Stimulated activated CD4-positive, alpha-beta T cell treated with anti-CD3 and anti-CD28 coated beads, Interleukin-2, amount 100 ng/mL, for 24 hours (primary cell): ENCODE measurements at regions not wholly inside any gene's neighbourhood (a gene's known extent, or its start where the extent isn't known, plus 50 kb on each side); places are given as distances from the start of the nearest gene placed in this dataset.

ENCODE experiments used
- DNase-seq, 2 donors: peaks; one replicate each; pipeline ENCODE4 v3.0.0-alpha.2; 2020

- DNase-seq: no peak
Measured at GRCh38 chr1:5254131-5254725, 599.8 kb downstream of the AJAP1 start.

GRCh38 chr1:5253036-5253435, 598.6 kb downstream of the AJAP1 start:
- no peak for DNase-seq

DNA sequence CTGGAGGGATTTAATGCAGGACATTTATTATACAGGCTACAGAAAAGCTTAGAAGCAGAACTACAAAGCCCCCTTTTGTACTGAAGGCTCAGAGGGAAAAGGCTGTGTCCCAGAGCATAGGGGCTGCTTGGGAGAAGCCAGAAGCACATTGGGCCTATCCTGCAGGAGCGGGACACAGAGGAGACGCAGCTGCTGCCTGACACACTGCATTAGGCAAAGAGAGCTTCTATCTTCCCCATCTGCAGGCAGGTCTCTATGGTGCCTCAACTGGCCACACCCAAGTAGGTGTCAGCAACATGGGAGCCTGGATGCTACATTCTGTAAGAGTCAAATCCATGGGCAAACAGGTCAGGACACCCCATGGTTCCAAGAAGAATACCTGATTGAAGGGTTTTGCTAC, 595.9 kb downstream of the AJAP1 start:
- no peak for DNase-seq

DNA sequence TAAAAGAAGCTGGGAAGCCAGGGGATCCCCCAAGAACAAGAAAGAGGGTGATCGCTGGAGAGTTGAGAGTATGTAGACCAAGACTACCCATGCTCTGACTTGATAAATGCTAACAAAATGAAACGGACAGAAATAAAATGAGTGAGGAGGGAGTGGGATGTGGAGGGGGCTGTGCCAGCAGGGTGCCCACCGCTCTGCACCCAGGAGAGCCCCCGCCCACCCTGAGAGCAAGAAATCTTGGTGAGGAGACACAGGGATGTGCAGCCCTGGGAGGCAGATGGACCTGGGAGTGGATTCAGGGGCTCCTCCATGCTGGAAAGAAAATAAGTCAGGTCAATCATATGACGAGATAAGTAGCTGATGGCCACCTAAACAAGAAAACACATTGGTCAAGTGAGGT, 590.9 kb downstream of the AJAP1 start:
- DNase-seq: no peak

DNA sequence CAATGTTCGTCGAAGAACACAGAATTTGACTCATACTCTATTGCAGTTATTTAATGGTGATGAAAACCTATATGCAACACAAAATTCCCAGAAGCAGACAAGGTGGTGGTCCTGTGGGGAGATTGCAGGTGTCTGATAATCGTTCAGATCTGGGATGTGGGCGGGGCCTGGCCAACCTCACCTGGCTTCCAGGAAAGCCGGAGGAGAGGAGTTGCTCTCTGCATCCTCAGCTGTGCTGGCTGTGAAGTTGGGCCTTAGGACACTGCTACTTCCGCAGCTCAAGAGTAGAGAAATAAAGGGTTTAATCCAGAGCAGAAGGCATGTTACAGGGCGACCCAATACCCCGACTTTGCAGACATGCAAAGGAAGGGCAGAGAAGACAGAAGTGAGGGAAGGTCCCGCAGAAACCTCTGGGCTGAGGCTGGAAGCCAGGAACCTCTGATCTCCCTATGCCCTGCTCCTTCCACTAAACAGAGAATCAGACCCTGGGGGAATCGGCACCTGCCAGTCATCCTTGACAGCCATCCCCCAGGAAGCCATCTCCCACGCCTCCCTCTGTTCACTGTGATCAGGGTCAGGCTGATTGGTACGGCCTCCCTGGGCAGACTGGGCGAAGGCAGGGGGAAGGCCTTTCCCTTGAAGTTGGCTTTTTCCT, 590.3 kb downstream of the AJAP1 start:
- no peak for DNase-seq

- no peak for DNase-seq
Measured at GRCh38 chr1:5242850-5243249, 588.4 kb downstream of the AJAP1 start.

DNA sequence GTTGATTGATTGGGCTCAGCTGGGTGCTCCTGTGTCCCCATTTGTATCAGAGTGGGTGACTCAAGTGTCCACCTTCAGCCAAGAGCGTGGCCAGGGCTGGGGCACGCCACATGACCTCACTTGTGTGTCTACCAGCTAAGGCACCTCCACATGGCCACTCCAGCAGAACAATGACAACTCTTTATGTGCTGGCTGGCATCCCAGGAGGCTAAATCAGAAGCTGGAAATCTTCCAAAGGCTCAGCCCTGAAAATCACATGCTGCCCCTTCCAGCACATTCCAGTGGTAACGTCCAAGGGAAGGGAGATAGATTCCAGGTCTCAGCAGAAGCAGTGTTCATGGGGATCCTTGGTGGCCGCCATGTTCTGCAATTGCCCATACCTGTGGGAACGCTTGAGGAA, 585.5 kb downstream of the AJAP1 start:
- DNase-seq: no peak

DNA sequence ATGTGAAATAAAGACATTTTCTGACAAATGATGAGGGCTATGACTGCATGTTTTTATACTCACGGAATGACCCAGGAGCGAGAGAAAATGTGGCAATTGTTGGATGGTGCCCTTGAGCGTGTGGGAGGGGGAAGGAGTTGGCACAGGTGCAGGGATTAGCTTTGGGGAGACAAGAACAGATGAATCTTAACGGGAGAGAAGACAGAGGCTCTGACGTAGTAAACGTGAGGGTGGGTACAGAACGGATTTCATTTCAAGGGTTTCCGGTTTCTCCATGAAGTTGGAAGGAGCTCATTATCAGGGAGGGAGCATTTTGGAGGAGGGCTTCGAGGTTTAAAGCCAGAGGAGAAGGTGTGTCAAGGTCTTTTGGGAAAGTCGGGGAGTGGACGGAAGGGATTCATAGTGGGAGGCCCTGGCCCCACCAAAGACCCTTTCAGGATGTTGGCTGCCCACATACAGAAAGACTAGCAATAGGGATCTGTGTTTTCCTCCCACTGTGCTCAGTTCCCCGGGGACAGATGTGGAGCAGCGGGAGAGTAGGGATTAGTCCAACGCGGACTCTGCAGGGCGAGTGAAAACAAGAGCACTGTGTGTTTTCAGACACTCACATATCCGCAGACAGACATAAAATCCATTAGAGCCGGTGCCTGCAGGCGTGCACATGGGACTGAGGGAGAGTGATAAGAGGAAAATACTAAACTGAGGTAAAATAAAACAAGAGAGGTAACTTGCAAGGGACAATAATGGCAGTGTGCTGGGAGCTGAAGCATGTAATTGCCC, 584.1 kb downstream of the AJAP1 start:
- no peak for DNase-seq

DNA sequence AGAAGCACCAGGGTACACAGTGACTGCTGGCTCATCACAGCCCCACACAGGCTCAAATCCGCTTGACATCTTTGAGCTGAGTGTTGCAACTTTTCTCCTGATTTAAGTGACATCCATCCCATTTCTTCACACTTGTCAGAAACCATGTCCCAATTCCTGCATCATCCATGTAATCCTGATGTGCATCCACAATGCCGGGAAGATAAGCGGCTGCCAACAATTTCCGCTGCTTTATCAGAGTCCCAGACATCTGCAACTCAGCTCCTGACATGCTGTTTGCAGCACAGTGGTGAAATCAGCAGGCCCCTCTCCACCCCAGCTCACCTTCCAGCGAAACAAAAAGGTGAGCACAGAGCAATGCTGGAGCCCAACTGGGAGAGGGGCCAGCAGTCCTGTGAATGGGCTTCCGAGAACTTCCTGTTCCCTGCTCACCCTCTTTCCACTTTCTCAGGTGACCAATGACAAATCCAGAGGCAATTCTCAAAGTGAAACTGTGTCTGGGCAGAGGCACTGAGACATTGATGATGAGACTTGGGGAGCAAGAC, 581.0 kb downstream of the AJAP1 start:
- no peak for DNase-seq

- no peak for DNase-seq
Measured at GRCh38 chr1:5232537-5232936, 578.1 kb downstream of the AJAP1 start.

GRCh38 chr1:5231541-5232315, 577.3 kb downstream of the AJAP1 start:
- no peak for DNase-seq

DNA sequence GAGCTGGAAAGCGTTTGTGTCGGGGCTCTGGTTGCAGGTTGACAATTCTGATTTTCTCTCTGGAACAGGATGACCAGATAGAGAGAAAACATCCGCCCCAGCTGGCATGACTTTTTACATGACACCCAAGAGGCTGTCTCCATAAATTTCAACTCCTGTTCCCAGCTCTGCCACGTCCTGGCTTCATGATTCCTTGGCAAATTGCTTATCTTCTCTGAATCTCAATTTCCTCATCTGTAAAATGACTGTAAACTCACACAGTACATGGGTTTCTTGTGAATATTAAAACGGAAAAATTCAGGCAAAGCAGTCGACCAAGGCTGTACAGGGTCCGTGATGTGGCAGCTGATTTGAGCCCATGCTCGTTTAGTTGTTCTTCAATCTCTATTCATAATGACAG, 572.7 kb downstream of the AJAP1 start:
- DNase-seq: no peak

DNA sequence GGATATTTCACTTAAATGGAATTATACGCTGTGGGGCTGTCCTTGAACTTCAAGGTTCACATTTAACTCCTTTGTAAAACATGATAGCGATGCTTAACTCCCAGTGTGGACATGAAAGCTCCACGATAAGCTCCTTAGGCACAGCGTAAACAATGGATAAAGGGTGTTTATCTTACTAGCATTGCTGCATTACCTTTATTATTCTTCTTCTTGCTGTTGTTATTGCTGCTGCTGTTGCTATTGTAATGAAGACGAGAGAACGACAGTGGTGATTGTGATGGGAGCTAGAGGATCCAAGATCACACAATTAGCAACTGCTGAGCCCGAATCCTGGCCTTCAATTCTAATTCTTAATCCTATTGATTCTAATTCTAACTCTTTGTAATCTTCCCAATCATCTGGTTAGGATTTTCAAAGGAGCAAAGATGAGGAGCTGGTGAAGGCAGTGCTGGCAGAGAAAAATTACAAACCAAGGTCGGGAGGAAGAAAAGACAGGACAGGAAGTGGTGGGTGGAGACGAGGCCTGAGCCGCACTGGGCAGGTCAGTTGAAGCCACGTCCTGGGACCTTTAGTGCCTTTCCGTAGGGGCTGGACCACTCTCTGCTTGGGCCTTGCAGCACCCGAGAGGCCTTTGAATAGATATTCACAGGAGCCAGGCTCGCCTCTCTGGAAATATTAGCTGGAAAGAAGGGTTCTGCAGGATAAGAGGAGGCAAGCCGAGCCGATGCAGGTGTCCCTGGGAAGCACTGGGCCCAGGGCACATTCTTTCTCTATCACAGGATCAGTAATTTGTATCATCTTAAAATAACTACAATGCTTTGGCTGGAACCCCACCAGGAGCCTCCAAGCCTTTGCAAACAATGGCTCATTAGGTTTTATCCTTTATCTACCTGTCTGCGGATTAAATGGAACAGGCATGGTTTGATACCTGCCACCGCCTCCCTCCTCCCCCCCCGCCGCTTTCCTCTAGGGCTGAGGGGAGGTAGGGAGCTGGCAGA, 571.6 kb downstream of the AJAP1 start:
- DNase-seq: no peak

- DNase-seq: no peak
Measured at GRCh38 chr1:5223206-5223605, 568.8 kb downstream of the AJAP1 start.

GRCh38 chr1:5222626-5223025, 568.2 kb downstream of the AJAP1 start:
- no peak for DNase-seq

- DNase-seq: no peak
Measured at GRCh38 chr1:5221451-5221850, 567.0 kb downstream of the AJAP1 start.

- no peak for DNase-seq
Measured at GRCh38 chr1:5220821-5221220, 566.4 kb downstream of the AJAP1 start.

GRCh38 chr1:5220421-5220820, 566.0 kb downstream of the AJAP1 start:
- DNase-seq: no peak

DNA sequence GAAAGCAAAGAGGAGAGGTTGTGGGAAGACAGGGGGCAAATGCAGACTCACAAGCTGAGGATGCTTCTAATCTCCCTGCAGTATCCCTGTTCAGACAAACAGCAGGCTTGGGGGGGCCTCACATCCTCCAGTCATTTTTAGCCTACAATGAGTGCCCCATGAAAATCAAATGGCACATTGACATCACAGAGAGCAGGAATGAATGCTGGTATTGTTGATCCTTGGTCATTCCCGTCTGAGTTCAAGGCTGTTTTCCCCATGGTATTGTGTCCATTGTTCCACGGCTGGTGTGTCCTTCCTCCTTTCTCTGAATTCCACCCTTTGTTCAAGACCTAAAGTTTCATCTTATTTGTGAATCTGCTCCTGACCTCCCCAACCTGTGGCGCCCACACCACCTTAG, 545.6 kb downstream of the AJAP1 start:
- DNase-seq: no peak

DNA sequence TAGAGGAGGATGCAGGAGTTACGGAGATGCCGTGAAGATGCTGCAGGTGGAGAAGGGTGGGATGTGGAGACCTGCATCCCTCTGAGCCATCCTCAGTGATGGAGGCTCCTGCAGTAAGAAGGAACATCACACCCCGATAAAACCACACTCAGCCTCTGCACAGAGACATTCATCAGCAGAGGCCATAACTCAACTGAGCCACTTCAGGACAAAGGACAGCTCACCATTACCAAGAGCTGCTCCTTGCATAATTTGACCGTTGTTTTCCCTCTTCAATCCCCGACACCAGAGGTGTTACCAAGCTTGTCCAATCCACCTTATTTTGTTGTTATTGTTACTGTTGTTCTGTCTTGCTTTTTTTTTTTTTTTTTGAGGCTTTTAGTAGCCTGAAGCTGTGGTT, 543.9 kb downstream of the AJAP1 start:
- no peak for DNase-seq

DNA sequence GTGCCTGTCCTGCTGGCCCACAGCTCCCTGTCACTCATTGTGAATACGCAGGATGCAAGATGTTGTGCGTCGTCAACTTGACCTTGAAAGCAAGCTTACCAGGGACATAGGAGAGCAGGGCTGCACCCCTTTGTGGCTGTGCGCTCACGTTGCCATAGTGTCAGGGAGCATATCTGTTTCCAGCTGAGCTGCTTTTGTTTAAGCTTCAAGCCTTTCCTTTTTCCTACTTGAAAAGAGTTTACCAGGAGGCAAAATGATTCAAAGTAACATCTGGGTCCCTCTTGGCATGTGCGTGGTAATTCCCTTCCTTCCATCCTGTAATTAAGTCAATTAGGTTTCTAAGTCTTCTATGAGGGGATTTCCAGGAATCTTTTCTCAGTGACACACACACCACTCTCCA, 537.1 kb downstream of the AJAP1 start:
- DNase-seq: no peak

DNA sequence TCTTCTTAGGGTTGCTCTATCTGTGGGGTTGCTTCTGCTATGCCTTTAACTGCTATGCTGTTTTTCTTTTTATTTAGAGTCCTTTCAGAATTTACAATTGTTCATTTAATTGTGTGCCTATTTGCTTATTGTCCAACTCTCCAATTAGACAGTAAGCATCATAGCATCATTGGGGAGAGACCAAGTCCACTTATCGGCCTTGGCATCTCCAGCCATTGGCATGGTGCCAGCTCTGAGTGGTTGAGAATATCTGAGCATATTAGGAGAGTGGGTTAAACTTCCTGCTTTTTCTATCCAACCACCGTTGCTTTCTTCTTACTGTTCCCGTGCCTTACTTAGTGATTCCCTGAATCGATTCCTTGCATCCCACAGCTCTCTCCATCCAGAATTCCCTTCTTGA, 535.0 kb downstream of the AJAP1 start:
- DNase-seq: no peak
